ENCODE measurements at regions not wholly inside any gene's neighbourhood (a gene's known extent, or its start where the extent isn't known, plus 50 kb on each side); places are given as distances from the start of the nearest gene placed in this dataset.

DNA sequence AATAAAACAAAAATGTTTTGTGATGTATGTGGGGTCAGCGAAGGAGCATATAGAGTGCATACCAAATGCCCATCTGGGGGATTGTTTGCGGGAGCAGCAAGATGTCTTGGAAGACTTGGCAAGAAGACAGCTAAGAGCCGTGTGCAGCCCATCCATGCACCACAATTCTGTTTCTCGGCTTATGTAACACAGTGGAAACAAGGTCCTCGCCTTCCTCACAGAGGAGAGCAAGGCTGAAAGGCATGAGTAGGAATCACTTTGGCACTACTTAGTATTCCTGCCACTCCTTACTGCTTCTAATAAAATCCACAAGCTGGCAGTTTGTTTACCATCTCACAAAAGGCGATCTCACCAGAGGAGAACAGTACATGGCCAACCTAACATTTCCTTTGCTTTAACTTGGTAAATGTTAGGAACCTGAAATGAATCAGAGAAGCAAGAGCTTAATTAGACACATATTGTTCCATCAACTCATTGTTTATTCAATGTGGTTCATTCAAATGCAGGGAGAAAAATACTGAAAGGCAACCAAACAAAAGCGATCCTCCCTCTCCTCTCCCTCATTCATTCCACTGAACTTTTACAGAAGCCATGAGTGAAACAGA is 648.1 kb downstream of the ACTL7B start:
- TF ChIP-seq EGR1 (IDR thresholded peaks at IDR 0.05; ENCODE audit: low read depth in 2 of 2) (no peak), TAF1 (conservative IDR thresholded peaks at IDR 0.05) (no peak), NR2F2 (IDR thresholded peaks at IDR 0.05) (no peak), YY1 (IDR thresholded peaks at IDR 0.05) (no peak), RAD21 (IDR thresholded peaks at IDR 0.05) (no peak), FOXA1 (IDR thresholded peaks at IDR 0.05) (no peak), RXRA (IDR thresholded peaks at IDR 0.05) (no peak), HNF4G (IDR thresholded peaks at IDR 0.05) (no peak)
- TF ChIP-seq, protein P1, sequence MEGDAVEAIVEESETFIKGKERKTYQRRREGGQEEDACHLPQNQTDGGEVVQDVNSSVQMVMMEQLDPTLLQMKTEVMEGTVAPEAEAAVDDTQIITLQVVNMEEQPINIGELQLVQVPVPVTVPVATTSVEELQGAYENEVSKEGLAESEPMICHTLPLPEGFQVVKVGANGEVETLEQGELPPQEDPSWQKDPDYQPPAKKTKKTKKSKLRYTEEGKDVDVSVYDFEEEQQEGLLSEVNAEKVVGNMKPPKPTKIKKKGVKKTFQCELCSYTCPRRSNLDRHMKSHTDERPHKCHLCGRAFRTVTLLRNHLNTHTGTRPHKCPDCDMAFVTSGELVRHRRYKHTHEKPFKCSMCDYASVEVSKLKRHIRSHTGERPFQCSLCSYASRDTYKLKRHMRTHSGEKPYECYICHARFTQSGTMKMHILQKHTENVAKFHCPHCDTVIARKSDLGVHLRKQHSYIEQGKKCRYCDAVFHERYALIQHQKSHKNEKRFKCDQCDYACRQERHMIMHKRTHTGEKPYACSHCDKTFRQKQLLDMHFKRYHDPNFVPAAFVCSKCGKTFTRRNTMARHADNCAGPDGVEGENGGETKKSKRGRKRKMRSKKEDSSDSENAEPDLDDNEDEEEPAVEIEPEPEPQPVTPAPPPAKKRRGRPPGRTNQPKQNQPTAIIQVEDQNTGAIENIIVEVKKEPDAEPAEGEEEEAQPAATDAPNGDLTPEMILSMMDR (IDR thresholded peaks at IDR 0.05; ENCODE audit: low read depth, low read length, missing input control): no peak
- TF ChIP-seq, protein P2, sequence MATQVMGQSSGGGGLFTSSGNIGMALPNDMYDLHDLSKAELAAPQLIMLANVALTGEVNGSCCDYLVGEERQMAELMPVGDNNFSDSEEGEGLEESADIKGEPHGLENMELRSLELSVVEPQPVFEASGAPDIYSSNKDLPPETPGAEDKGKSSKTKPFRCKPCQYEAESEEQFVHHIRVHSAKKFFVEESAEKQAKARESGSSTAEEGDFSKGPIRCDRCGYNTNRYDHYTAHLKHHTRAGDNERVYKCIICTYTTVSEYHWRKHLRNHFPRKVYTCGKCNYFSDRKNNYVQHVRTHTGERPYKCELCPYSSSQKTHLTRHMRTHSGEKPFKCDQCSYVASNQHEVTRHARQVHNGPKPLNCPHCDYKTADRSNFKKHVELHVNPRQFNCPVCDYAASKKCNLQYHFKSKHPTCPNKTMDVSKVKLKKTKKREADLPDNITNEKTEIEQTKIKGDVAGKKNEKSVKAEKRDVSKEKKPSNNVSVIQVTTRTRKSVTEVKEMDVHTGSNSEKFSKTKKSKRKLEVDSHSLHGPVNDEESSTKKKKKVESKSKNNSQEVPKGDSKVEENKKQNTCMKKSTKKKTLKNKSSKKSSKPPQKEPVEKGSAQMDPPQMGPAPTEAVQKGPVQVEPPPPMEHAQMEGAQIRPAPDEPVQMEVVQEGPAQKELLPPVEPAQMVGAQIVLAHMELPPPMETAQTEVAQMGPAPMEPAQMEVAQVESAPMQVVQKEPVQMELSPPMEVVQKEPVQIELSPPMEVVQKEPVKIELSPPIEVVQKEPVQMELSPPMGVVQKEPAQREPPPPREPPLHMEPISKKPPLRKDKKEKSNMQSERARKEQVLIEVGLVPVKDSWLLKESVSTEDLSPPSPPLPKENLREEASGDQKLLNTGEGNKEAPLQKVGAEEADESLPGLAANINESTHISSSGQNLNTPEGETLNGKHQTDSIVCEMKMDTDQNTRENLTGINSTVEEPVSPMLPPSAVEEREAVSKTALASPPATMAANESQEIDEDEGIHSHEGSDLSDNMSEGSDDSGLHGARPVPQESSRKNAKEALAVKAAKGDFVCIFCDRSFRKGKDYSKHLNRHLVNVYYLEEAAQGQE (IDR thresholded peaks at IDR 0.05): no peak
- TF ChIP-seq, protein P3, sequence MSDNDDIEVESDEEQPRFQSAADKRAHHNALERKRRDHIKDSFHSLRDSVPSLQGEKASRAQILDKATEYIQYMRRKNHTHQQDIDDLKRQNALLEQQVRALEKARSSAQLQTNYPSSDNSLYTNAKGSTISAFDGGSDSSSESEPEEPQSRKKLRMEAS (IDR thresholded peaks at IDR 0.05): no peak
